IPS-NIHi7 (cell line): ENCODE measurements at regions not wholly inside any gene's neighbourhood (a gene's known extent, or its start where the extent isn't known, plus 50 kb on each side); places are given as distances from the start of the nearest gene placed in this dataset.

ENCODE experiments used
- DNase-seq: peaks from one replicate; pipeline ENCODE4 v3.0.0; 2012; ENCODE audit warnings: mixed read lengths; ENCODE audit errors: extremely low spot score

GRCh38 chr2:105455488-105456003, 56.7 kb upstream of the FHL2 start:
- no peak for DNase-seq

GRCh38 chr2:105454801-105455485, 56.1 kb upstream of the FHL2 start:
- peak; percentile 48 for DNase-seq

GRCh38 chr2:105451571-105452166, 52.8 kb upstream of the FHL2 start:
- no peak for DNase-seq

- no peak for DNase-seq
These were observed 51.6 kb upstream of the FHL2 start for GRCh38 chr2:105450471-105450870.

GRCh38 chr2:105449076-105449475, 50.2 kb upstream of the FHL2 start:
- no peak for DNase-seq
